ENCODE measurements at regions not wholly inside any gene's neighbourhood (a gene's known extent, or its start where the extent isn't known, plus 50 kb on each side); places are given as distances from the start of the nearest gene placed in this dataset.

GRCh38 chr9:13361076-13361475, 81.6 kb upstream of the MPDZ start:
- no peaks in the 10 kb centered on the region for H3K36me3 Mint-ChIP-seq (ENCODE audit: low read depth, unreplicated experiment)
- no peak for DNase-seq (ENCODE audit: low spot score)
- no peaks in the 10 kb centered on the region for H3K4me1 Mint-ChIP-seq (ENCODE audit: unreplicated experiment)
- TF ChIP-seq CTCF (IDR thresholded peaks at IDR 0.05; ENCODE audit: unreplicated experiment): no peak
- no peaks in the 10 kb centered on the region for H3K27me3 Mint-ChIP-seq (ENCODE audit: unreplicated experiment)
- no peak overlapping the region for H3K27ac Mint-ChIP-seq (ENCODE audit: unreplicated experiment)
- H3K9me3 Mint-ChIP-seq (ENCODE audit: unreplicated experiment): no peaks in the 10 kb centered on the region
- H3K4me3 Mint-ChIP-seq (ENCODE audit: unreplicated experiment): no peak overlapping the region

DNA sequence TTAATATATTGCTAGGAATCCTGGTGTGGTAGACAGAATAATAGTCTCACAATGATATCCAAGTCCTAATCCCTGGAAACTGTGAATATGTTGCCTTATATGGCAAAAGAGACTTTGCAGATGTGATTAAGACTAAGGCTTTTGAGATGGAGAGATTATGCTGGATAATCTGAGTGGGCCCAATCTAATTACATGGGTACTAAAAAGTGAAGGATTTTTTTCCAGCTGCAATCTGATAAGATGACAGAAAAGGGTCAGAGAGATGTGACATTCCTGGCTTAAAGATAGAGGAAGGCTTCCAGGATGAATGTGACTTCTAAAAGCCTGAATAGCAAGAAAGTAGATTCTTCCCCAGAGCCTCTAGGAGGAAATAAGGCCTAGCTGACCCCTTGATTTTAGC, 80.7 kb upstream of the MPDZ start:
- H3K27me3 Mint-ChIP-seq (ENCODE audit: unreplicated experiment): no peaks in the 10 kb centered on the region
- no peak overlapping the region for H3K27ac Mint-ChIP-seq (ENCODE audit: unreplicated experiment)
- H3K9me3 Mint-ChIP-seq (ENCODE audit: unreplicated experiment): no peaks in the 10 kb centered on the region
- no peaks in the 10 kb centered on the region for H3K4me1 Mint-ChIP-seq (ENCODE audit: unreplicated experiment)
- no peak overlapping the region for H3K4me3 Mint-ChIP-seq (ENCODE audit: unreplicated experiment)
- H3K36me3 Mint-ChIP-seq (ENCODE audit: low read depth, unreplicated experiment): no peaks in the 10 kb centered on the region
- no peak for DNase-seq (ENCODE audit: low spot score)
- TF ChIP-seq CTCF (IDR thresholded peaks at IDR 0.05; ENCODE audit: unreplicated experiment): no peak

DNA sequence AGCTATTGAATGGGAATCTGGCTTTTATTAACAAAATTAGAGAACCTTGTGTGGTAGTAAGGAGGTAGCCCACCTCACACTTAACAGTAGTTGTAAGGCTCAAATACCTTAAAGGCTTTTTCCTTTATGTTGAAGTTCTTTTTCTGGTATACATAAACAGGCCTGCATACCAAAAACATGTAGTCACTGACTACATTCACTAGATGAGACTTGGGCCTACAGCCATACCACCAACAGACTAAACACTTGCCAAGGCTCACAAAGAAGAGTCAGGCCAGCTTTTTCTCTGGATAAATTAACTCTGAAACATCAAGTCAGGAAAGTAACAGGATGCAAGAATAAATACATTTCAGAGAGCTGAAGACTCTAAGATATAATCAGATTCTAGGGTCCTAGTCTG, 78.6 kb upstream of the MPDZ start:
- no peak overlapping the region for H3K4me3 Mint-ChIP-seq (ENCODE audit: unreplicated experiment)

GRCh38 chr9:13354733-13355132, 75.2 kb upstream of the MPDZ start:
- TF ChIP-seq CTCF (IDR thresholded peaks at IDR 0.05; ENCODE audit: unreplicated experiment): no peak
- DNase-seq (ENCODE audit: low spot score): no peak
- no peaks in the 10 kb centered on the region for H3K27me3 Mint-ChIP-seq (ENCODE audit: unreplicated experiment)
- no peaks in the 10 kb centered on the region for H3K36me3 Mint-ChIP-seq (ENCODE audit: low read depth, unreplicated experiment)
- H3K27ac Mint-ChIP-seq (ENCODE audit: unreplicated experiment): no peak overlapping the region
- no peak overlapping the region for H3K4me3 Mint-ChIP-seq (ENCODE audit: unreplicated experiment)
- H3K4me1 Mint-ChIP-seq (ENCODE audit: unreplicated experiment): peaks cover 8% of the 10 kb centered on the region
- no peaks in the 10 kb centered on the region for H3K9me3 Mint-ChIP-seq (ENCODE audit: unreplicated experiment)

More for the DNA sequence above, 78.6 kb upstream of the MPDZ start:
- DNase-seq (ENCODE audit: low spot score): no peak
- H3K4me1 Mint-ChIP-seq (ENCODE audit: unreplicated experiment): no peaks in the 10 kb centered on the region
- H3K36me3 Mint-ChIP-seq (ENCODE audit: low read depth, unreplicated experiment): no peaks in the 10 kb centered on the region
- H3K27ac Mint-ChIP-seq (ENCODE audit: unreplicated experiment): no peak overlapping the region
- no peaks in the 10 kb centered on the region for H3K27me3 Mint-ChIP-seq (ENCODE audit: unreplicated experiment)
- no peaks in the 10 kb centered on the region for H3K9me3 Mint-ChIP-seq (ENCODE audit: unreplicated experiment)
- no peak for TF ChIP-seq CTCF (IDR thresholded peaks at IDR 0.05; ENCODE audit: unreplicated experiment)

DNA sequence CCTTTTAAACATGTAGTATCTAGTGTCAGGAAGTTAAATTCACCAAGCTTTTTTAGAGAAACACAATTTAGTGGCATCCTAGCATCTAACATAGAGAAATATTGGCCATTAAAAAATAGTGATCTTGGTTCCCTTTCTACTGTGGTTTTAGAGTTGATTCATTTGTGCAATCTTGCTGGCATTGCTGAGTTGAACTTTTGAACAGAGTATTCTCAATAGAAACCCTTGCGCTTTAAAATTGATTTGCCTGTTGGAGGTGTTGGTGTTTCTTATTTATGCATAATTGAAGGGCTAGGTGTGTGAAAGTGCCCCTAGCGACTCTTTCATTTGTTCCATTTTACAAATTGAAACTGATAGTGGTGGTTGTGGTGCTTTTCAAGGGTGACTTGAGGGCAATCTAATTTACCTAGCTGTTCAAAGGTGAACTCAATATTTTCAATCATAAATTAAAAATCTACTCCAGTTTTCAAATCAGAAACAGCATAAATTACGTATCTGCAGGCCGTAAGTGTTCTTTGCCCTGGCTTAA, 73.0 kb upstream of the MPDZ start:
- no peaks in the 10 kb centered on the region for H3K9me3 Mint-ChIP-seq (ENCODE audit: unreplicated experiment)
- TF ChIP-seq CTCF (IDR thresholded peaks at IDR 0.05; ENCODE audit: unreplicated experiment): no peak
- H3K4me3 Mint-ChIP-seq (ENCODE audit: unreplicated experiment): no peak overlapping the region
- no peaks in the 10 kb centered on the region for H3K27me3 Mint-ChIP-seq (ENCODE audit: unreplicated experiment)
- DNase-seq (ENCODE audit: low spot score): no peak
- no peak overlapping the region for H3K27ac Mint-ChIP-seq (ENCODE audit: unreplicated experiment)
- H3K4me1 Mint-ChIP-seq (ENCODE audit: unreplicated experiment): peaks cover 8% of the 10 kb centered on the region
- no peaks in the 10 kb centered on the region for H3K36me3 Mint-ChIP-seq (ENCODE audit: low read depth, unreplicated experiment)

Measured in endothelial cell (in vitro differentiated cells).